Panc1 (cell line): ENCODE measurements at regions not wholly inside any gene's neighbourhood (a gene's known extent, or its start where the extent isn't known, plus 50 kb on each side); places are given as distances from the start of the nearest gene placed in this dataset.

ENCODE experiments used
- CTCF ChIP-seq: fragments of 450-650 bp; IDR thresholded peaks from 2 replicates; pipeline ENCODE4 v1.5.1; 2017; ENCODE audit warnings: mild to moderate bottlenecking
- POLR2AphosphoS5 ChIP-seq: IDR thresholded peaks from 2 replicates; pipeline ENCODE4 v1.6.1; 2012; ENCODE audit warnings: mild to moderate bottlenecking, low read depth, low read length, moderate library complexity
- REST ChIP-seq, 2 experiments: IDR thresholded peaks; 2 replicates each; pipeline ENCODE4 v1.6.1; 2011 to 2012; ENCODE audit warnings: low read depth in 2 of 2, control low read depth in 1 of 2, low read length in 1 of 2, mild to moderate bottlenecking in 1 of 2, moderate library complexity in 1 of 2; ENCODE audit not compliant: insufficient read depth in 1 of 2
- SIN3A ChIP-seq: IDR thresholded peaks from 2 replicates; pipeline ENCODE4 v1.6.1; 2012; ENCODE audit warnings: low read depth, mild to moderate bottlenecking, low read length, moderate library complexity, borderline replicate concordance; ENCODE audit not compliant: insufficient read depth
- TCF7L2 ChIP-seq: IDR thresholded peaks from 2 replicates; pipeline ENCODE4 v1.6.1; 2011; ENCODE audit warnings: mild to moderate bottlenecking, low read depth, low read length, inconsistent platforms

GRCh38 chr18:43389163-43389562 is 111.9 kb upstream of the SYT4 start:
- TF ChIP-seq CTCF (no peak), POLR2AphosphoS5 (no peak), REST (IDR thresholded peaks at IDR 0.05; ENCODE audit: insufficient read depth in 1 of 2, low read depth in 2 of 2, low read length in 1 of 2) (no peak), TCF7L2 (no peak), SIN3A (no peak)
